SK-N-SH treated with all-trans-retinoic acid at 6 μM for 48 hours (cell line): ENCODE measurements at regions not wholly inside any gene's neighbourhood (a gene's known extent, or its start where the extent isn't known, plus 50 kb on each side); places are given as distances from the start of the nearest gene placed in this dataset.

Experiments used
- ATAC-seq: fragments of 200-7000 bp; cut with Tn5 transposase; 3 replicates; pipeline ENCODE4 v1.9.1; 2020; ENCODE audit warnings: mild to moderate bottlenecking, moderate library complexity
- ARNTL ChIP-seq: fragments of 450-650 bp; formaldehyde crosslinking; IDR thresholded peaks from 2 replicates; pipeline ENCODE4 v1.5.0; 2020; ENCODE audit warnings: low read depth, mild to moderate bottlenecking, moderate library complexity, borderline replicate concordance
- BACH2 ChIP-seq: fragments of 250-450 bp; sonication (Bioruptor Pico); IDR thresholded peaks from 2 replicates; pipeline ENCODE4 v1.9.0; 2021; ENCODE audit warnings: mild to moderate bottlenecking, borderline replicate concordance
- CSDC2 ChIP-seq: fragments of 250-450 bp; sonication (Bioruptor Pico); IDR thresholded peaks from 2 replicates; pipeline ENCODE4 v1.5.0; 2020; ENCODE audit warnings: mild to moderate bottlenecking, moderate library complexity
- ESRRG ChIP-seq: fragments of 250-450 bp; sonication (Bioruptor Pico); IDR thresholded peaks from 2 replicates; pipeline ENCODE4 v1.6.1; 2021; ENCODE audit warnings: mild to moderate bottlenecking
- GLIS3 ChIP-seq: fragments of 250-450 bp; sonication (Bioruptor Pico); IDR thresholded peaks from 2 replicates; pipeline ENCODE4 v1.5.0; 2020; ENCODE audit warnings: mild to moderate bottlenecking, moderate library complexity
- ISL1 ChIP-seq: fragments of 250-450 bp; sonication (Bioruptor Pico); IDR thresholded peaks from 2 replicates; pipeline ENCODE4 v2.1.2; 2022; ENCODE audit warnings: mild to moderate bottlenecking, moderate library complexity
- OSR1 ChIP-seq: fragments of 250-450 bp; sonication (Bioruptor Pico); IDR thresholded peaks from 2 replicates; pipeline ENCODE4 v1.8.0; 2022; ENCODE audit warnings: moderate library complexity, mild to moderate bottlenecking, inconsistent platforms
- PPARA ChIP-seq: fragments of 250-450 bp; sonication (Bioruptor Pico); IDR thresholded peaks from 2 replicates; pipeline ENCODE4 v1.5.0; 2020; ENCODE audit warnings: mild to moderate bottlenecking, borderline replicate concordance
- SNAI2 ChIP-seq: fragments of 250-450 bp; sonication (Bioruptor Pico); IDR thresholded peaks from 2 replicates; pipeline ENCODE4 v1.5.0; 2020; ENCODE audit warnings: mild to moderate bottlenecking, moderate library complexity
- TCF4 ChIP-seq: fragments of 250-450 bp; sonication (Bioruptor Pico); IDR thresholded peaks from 2 replicates; pipeline ENCODE4 v1.8.0; 2021; ENCODE audit warnings: mild to moderate bottlenecking, moderate library complexity, borderline replicate concordance
- TOX ChIP-seq: fragments of 250-450 bp; sonication (Bioruptor Pico); IDR thresholded peaks from 2 replicates; pipeline ENCODE4 v1.8.0; 2021; ENCODE audit warnings: mild to moderate bottlenecking, moderate library complexity, borderline replicate concordance
- ZC3H10 ChIP-seq: fragments of 250-450 bp; sonication (Bioruptor Pico); IDR thresholded peaks from 2 replicates; pipeline ENCODE4 v1.5.1; 2021; ENCODE audit warnings: mild to moderate bottlenecking, moderate library complexity
- ZFP3 ChIP-seq: fragments of 250-450 bp; sonication (Bioruptor Pico); IDR thresholded peaks from 2 replicates; pipeline ENCODE4 v1.5.0; 2020; ENCODE audit warnings: mild to moderate bottlenecking, moderate library complexity
- ZFP30 ChIP-seq: fragments of 450-650 bp; formaldehyde crosslinking; IDR thresholded peaks from 2 replicates; pipeline ENCODE4 v1.5.0; 2022; ENCODE audit warnings: mild to moderate bottlenecking, moderate library complexity
- ZNF565 ChIP-seq: fragments of 450-650 bp; formaldehyde crosslinking; conservative IDR thresholded peaks from 2 replicates; pipeline ENCODE4 v1.5.0; 2020; ENCODE audit warnings: low read depth, mild to moderate bottlenecking, moderate library complexity
- ZNF70 ChIP-seq: fragments of 450-650 bp; formaldehyde crosslinking; IDR thresholded peaks from 2 replicates; pipeline ENCODE4 v1.5.0; 2020; ENCODE audit warnings: mild to moderate bottlenecking, moderate library complexity
- ZNF8 ChIP-seq: fragments of 450-650 bp; formaldehyde crosslinking; IDR thresholded peaks from 2 replicates; pipeline ENCODE4 v1.5.0; 2020; ENCODE audit warnings: mild to moderate bottlenecking, moderate library complexity
- TF ChIP-seq, protein P1 (sequence below): fragments of 250-450 bp; sonication (Bioruptor Pico); IDR thresholded peaks from 2 replicates; pipeline ENCODE4 v1.8.0; 2021; ENCODE audit warnings: low read depth, mild to moderate bottlenecking, moderate library complexity, borderline replicate concordance
- TF ChIP-seq, protein P2 (sequence below): fragments of 250-450 bp; sonication (Bioruptor Pico); IDR thresholded peaks from 2 replicates; pipeline ENCODE4 v1.5.0; 2020; ENCODE audit warnings: mild to moderate bottlenecking, moderate library complexity
- TF ChIP-seq, protein P3 (sequence below): fragments of 250-450 bp; sonication (Bioruptor Pico); IDR thresholded peaks from 2 replicates; pipeline ENCODE4 v1.8.0; 2020; ENCODE audit warnings: mild to moderate bottlenecking, moderate library complexity, borderline replicate concordance
- TF ChIP-seq, protein P4 (sequence below): fragments of 250-450 bp; sonication (Bioruptor Pico); IDR thresholded peaks from 2 replicates; pipeline ENCODE4 v1.5.1; 2021; ENCODE audit warnings: mild to moderate bottlenecking, moderate library complexity
- TF ChIP-seq, protein P5 (sequence below): fragments of 250-450 bp; sonication (Bioruptor Pico); IDR thresholded peaks from 2 replicates; pipeline ENCODE4 v1.5.1; 2020; ENCODE audit warnings: low read depth, mild to moderate bottlenecking, moderate library complexity

DNA sequence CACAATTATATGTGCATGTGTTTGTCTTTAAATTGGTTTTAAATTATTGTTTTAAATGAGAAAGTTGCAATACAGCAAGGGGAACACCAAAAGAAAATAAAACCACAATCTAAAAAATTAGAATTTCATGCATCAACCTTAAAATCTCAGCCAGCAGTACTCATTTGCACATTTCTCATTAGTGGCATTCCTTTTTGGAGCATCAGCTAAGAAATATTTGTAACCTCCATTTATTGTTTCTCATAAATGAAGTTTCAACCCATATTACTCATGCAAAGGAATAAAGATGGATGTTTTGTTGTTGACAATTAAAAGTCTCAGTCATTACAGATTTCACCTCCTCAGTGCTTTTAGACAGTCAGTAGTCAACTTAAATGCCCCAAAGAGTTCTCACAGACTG is 160.1 kb downstream of the TBX15 start:
- TF ChIP-seq SNAI2 (no peak), ZFP3 (CRISPR knock-in tag) (no peak), TCF4 (CRISPR knock-in tag) (no peak), ZC3H10 (no peak), CSDC2 (CRISPR knock-in tag) (no peak), ARNTL (CRISPR knock-in tag) (no peak), OSR1 (CRISPR knock-in tag) (no peak), ZFP30 (CRISPR knock-in tag) (no peak), PPARA (CRISPR knock-in tag) (no peak), ISL1 (CRISPR knock-in tag) (no peak), ZNF70 (CRISPR knock-in tag) (no peak), TOX (no peak), ZNF8 (CRISPR knock-in tag) (no peak), ESRRG (CRISPR knock-in tag) (no peak), ZNF565 (CRISPR knock-in tag) (no peak), GLIS3 (no peak)
- TF ChIP-seq, protein P1, sequence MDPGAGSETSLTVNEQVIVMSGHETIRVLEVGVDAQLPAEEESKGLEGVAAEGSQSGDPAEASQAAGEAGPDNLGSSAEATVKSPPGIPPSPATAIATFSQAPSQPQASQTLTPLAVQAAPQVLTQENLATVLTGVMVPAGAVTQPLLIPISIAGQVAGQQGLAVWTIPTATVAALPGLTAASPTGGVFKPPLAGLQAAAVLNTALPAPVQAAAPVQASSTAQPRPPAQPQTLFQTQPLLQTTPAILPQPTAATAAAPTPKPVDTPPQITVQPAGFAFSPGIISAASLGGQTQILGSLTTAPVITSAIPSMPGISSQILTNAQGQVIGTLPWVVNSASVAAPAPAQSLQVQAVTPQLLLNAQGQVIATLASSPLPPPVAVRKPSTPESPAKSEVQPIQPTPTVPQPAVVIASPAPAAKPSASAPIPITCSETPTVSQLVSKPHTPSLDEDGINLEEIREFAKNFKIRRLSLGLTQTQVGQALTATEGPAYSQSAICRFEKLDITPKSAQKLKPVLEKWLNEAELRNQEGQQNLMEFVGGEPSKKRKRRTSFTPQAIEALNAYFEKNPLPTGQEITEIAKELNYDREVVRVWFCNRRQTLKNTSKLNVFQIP = no peak
- TF ChIP-seq, protein P2, sequence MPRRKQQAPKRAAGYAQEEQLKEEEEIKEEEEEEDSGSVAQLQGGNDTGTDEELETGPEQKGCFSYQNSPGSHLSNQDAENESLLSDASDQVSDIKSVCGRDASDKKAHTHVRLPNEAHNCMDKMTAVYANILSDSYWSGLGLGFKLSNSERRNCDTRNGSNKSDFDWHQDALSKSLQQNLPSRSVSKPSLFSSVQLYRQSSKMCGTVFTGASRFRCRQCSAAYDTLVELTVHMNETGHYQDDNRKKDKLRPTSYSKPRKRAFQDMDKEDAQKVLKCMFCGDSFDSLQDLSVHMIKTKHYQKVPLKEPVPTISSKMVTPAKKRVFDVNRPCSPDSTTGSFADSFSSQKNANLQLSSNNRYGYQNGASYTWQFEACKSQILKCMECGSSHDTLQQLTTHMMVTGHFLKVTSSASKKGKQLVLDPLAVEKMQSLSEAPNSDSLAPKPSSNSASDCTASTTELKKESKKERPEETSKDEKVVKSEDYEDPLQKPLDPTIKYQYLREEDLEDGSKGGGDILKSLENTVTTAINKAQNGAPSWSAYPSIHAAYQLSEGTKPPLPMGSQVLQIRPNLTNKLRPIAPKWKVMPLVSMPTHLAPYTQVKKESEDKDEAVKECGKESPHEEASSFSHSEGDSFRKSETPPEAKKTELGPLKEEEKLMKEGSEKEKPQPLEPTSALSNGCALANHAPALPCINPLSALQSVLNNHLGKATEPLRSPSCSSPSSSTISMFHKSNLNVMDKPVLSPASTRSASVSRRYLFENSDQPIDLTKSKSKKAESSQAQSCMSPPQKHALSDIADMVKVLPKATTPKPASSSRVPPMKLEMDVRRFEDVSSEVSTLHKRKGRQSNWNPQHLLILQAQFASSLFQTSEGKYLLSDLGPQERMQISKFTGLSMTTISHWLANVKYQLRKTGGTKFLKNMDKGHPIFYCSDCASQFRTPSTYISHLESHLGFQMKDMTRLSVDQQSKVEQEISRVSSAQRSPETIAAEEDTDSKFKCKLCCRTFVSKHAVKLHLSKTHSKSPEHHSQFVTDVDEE (CRISPR knock-in tag) = no peak
- TF ChIP-seq, protein P3, sequence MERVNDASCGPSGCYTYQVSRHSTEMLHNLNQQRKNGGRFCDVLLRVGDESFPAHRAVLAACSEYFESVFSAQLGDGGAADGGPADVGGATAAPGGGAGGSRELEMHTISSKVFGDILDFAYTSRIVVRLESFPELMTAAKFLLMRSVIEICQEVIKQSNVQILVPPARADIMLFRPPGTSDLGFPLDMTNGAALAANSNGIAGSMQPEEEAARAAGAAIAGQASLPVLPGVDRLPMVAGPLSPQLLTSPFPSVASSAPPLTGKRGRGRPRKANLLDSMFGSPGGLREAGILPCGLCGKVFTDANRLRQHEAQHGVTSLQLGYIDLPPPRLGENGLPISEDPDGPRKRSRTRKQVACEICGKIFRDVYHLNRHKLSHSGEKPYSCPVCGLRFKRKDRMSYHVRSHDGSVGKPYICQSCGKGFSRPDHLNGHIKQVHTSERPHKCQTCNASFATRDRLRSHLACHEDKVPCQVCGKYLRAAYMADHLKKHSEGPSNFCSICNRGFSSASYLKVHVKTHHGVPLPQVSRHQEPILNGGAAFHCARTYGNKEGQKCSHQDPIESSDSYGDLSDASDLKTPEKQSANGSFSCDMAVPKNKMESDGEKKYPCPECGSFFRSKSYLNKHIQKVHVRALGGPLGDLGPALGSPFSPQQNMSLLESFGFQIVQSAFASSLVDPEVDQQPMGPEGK (CRISPR knock-in tag) = no peak
- TF ChIP-seq, protein P4, sequence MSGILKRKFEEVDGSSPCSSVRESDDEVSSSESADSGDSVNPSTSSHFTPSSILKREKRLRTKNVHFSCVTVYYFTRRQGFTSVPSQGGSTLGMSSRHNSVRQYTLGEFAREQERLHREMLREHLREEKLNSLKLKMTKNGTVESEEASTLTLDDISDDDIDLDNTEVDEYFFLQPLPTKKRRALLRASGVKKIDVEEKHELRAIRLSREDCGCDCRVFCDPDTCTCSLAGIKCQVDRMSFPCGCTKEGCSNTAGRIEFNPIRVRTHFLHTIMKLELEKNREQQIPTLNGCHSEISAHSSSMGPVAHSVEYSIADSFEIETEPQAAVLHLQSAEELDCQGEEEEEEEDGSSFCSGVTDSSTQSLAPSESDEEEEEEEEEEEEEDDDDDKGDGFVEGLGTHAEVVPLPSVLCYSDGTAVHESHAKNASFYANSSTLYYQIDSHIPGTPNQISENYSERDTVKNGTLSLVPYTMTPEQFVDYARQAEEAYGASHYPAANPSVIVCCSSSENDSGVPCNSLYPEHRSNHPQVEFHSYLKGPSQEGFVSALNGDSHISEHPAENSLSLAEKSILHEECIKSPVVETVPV (CRISPR knock-in tag) = no peak
- no peak for ATAC-seq

DNA sequence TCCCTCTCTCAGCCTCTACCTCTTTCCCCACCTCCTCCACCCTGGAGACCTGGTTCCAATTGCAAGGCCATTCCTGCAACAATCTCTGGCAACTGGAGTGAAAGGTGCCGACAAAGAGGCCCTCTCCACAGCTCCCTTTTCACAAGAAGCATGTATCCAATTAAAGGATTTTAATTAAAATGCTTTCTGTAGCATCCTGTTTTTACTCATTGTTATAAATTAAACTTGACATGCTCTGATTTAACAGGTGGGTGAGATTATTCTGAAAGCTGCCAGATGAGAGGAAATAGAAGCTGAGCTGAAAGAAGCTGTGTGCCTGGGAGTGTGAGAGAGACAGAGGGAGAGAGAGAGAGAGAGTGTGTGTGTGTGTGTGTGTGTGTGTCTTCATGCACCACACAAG is 160.5 kb downstream of the TBX15 start:
- no peak for ATAC-seq
- no peak for TF ChIP-seq OSR1 (CRISPR knock-in tag)
- no peak for TF ChIP-seq ARNTL (CRISPR knock-in tag)
- no peak for TF ChIP-seq ZC3H10
- TF ChIP-seq, protein P1 = no peak
- TF ChIP-seq, protein P5, sequence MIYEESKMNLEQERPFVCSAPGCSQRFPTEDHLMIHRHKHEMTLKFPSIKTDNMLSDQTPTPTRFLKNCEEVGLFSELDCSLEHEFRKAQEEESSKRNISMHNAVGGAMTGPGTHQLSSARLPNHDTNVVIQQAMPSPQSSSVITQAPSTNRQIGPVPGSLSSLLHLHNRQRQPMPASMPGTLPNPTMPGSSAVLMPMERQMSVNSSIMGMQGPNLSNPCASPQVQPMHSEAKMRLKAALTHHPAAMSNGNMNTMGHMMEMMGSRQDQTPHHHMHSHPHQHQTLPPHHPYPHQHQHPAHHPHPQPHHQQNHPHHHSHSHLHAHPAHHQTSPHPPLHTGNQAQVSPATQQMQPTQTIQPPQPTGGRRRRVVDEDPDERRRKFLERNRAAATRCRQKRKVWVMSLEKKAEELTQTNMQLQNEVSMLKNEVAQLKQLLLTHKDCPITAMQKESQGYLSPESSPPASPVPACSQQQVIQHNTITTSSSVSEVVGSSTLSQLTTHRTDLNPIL (CRISPR knock-in tag) = no peak
- TF ChIP-seq BACH2 (CRISPR knock-in tag) = no peak
- no peak for TF ChIP-seq GLIS3
- no peak for TF ChIP-seq TCF4 (CRISPR knock-in tag)
- no peak for TF ChIP-seq ZNF70 (CRISPR knock-in tag)
- TF ChIP-seq, protein P3 (CRISPR knock-in tag) = no peak
- TF ChIP-seq ISL1 (CRISPR knock-in tag) = no peak
- no peak for TF ChIP-seq ZFP3 (CRISPR knock-in tag)
